HEK293 (cell line): ENCODE measurements at regions not wholly inside any gene's neighbourhood (a gene's known extent, or its start where the extent isn't known, plus 50 kb on each side); places are given as distances from the start of the nearest gene placed in this dataset.

Experiments
- CTCF ChIA-PET: fragments of 350-600 bp; formaldehyde crosslinking; extraction: SDS; loops from one replicate; lab custom pipeline; 2021; ENCODE audit warnings: antibody characterized with exemption; lab: Yijun Ruan, JAX
- POLR2A ChIA-PET: fragments of 300-600 bp; formaldehyde crosslinking; extraction: SDS; loops from one replicate; lab custom pipeline; 2020; ENCODE audit warnings: antibody characterized with exemption, inconsistent platforms; lab: Yijun Ruan, JAX
- H3K27ac ChIP-seq: fragments of 200-500 bp; sonication (Bioruptor generic); 2 replicates; pipeline ENCODE4 v1.5.1; 2014; ENCODE audit warnings: low read depth, low read length, control low read depth, inconsistent platforms; ENCODE audit errors: extremely low read depth
- H3K36me3 ChIP-seq, 2 experiments: fragments of 200-500 bp in 1 of 2; sonication (Bioruptor generic) in 1 of 2; 1 replicate in 1 of 2; 2 replicates in 1 of 2; pipeline ENCODE4 v1.5.1; 2014 to 2017; ENCODE audit warnings: inconsistent platforms in 2 of 2, low read length in 2 of 2; ENCODE audit not compliant: control insufficient read depth in 2 of 2, insufficient read depth in 1 of 2
- H3K4me1 ChIP-seq: fragments of 200-500 bp; sonication (Bioruptor generic); 2 replicates; pipeline ENCODE4 v1.5.1; 2014; ENCODE audit warnings: mild to moderate bottlenecking, low read length, inconsistent platforms; ENCODE audit not compliant: control insufficient read depth, insufficient read depth
- H3K4me3 ChIP-seq: 2 replicates; pipeline ENCODE4 v1.5.1; 2011; ENCODE audit warnings: low read depth, mild to moderate bottlenecking, control low read depth, low read length, moderate library complexity
- H3K9me3 ChIP-seq: fragments of 200-500 bp; sonication (Bioruptor generic); 2 replicates; pipeline ENCODE4 v1.5.1; 2014; ENCODE audit warnings: low read depth, low read length, inconsistent platforms; ENCODE audit not compliant: control insufficient read depth, insufficient read depth
- RBAK ChIP-seq: fragments of 450-650 bp; formaldehyde crosslinking; IDR thresholded peaks from 2 replicates; pipeline ENCODE4 v1.5.1; 2016; ENCODE audit warnings: missing biosample characterization, missing genetic modification characterization
- SP7 ChIP-seq: fragments of 450-650 bp; formaldehyde crosslinking; IDR thresholded peaks from 2 replicates; pipeline ENCODE4 v1.5.1; 2016; ENCODE audit warnings: missing biosample characterization, missing genetic modification characterization
- TRIM28 ChIP-seq: IDR thresholded peaks from 2 replicates; pipeline ENCODE4 v1.6.1; 2011; ENCODE audit warnings: low read length, control low read depth, borderline replicate concordance
- ZNF596 ChIP-seq: fragments of 450-650 bp; IDR thresholded peaks from 2 replicates; pipeline ENCODE4 v1.5.0; 2018; ENCODE audit warnings: missing biosample characterization, mild to moderate bottlenecking, missing genetic modification characterization, moderate library complexity
- TF ChIP-seq, protein P1 (sequence below): fragments of 450-650 bp; formaldehyde crosslinking; IDR thresholded peaks from 2 replicates; pipeline ENCODE4 v1.5.1; 2017; ENCODE audit warnings: missing biosample characterization, missing genetic modification characterization

DNA sequence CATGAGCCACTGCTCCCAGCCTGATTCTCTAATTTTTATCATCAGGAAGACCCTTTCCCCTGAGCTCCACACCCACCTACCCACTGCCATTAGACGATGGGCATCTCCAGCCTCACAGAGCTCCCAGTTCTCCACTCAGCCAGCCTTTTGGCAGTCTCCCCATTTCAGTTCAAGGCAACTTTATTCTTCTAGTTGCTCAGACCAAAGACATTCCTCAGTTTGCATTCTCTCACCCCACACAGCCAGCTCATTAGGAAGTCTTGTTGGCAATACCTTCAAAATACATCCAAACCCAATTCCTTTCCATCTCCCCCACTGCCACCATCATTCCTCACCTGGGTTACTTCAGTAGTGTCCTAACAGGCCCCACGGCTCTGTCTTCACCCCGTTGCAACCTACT, 53.4 kb upstream of the COX20 start:
- Histone ChIP-seq H3K9me3 (no peaks in the 10 kb centered on the region), H3K4me1 (peaks cover 9% of the 10 kb centered on the region), H3K36me3 (no peaks in the 10 kb centered on the region), H3K4me3 (no peak overlapping the region), H3K27ac (no peak overlapping the region)
- TF ChIP-seq RBAK (tag by site-specific recombination), result no peak
- TF ChIP-seq, protein P1, sequence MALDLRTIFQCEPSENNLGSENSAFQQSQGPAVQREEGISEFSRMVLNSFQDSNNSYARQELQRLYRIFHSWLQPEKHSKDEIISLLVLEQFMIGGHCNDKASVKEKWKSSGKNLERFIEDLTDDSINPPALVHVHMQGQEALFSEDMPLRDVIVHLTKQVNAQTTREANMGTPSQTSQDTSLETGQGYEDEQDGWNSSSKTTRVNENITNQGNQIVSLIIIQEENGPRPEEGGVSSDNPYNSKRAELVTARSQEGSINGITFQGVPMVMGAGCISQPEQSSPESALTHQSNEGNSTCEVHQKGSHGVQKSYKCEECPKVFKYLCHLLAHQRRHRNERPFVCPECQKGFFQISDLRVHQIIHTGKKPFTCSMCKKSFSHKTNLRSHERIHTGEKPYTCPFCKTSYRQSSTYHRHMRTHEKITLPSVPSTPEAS, result no peak
- no peak for TF ChIP-seq SP7
- no peak for TF ChIP-seq TRIM28
- CTCF ChIA-PET, result interaction anchor here (0.7 to 2.6 kb wide), 2 partner anchors 15 to 190 kb away, joined by 4 to 14 read pairs; no protein-coding TSS in a partner anchor
- POLR2A ChIA-PET, result no interaction called here

DNA sequence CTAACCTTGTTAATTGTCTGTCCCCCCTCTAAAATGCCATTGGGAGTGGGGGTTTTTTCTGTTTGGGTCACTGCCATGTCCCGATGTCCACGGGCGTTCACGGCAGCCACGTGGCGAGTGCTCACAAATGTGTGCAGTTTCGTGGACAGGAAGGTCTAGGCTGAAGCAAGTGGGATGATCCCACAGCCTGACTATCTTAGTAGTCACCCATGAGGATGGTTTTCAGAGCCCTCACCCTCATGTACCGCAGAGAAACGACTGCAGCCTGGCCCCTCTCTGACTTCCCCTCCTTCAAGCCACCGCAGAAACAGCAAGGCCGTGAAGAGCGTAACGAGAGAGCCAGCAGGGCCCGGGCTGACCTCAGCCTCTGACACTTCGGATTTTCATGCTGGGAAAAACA, 52.3 kb upstream of the COX20 start:
- POLR2A ChIA-PET, result no interaction called here
- peaks cover 9% of the 10 kb centered on the region for H3K4me1 ChIP-seq
- no peaks in the 10 kb centered on the region for H3K36me3 ChIP-seq
- H3K9me3 ChIP-seq, result no peaks in the 10 kb centered on the region
- H3K4me3 ChIP-seq, result no peak overlapping the region
- H3K27ac ChIP-seq, result no peak overlapping the region
- no peak for TF ChIP-seq ZNF596 (tag by site-specific recombination)
- TF ChIP-seq, all 188 proteins: peak for 0
- CTCF ChIA-PET, result no interaction called here
